AG10803 (cell line): ENCODE measurements at regions not wholly inside any gene's neighbourhood (a gene's known extent, or its start where the extent isn't known, plus 50 kb on each side); places are given as distances from the start of the nearest gene placed in this dataset.
"Not testable (repeated sequence)": the region's sequence is repeated elsewhere in the genome, so short reads cannot be mapped to it uniquely, and the experiment has no call there.

ENCODE experiments used
- DNase-seq: peaks from one replicate; pipeline ENCODE4 v3.0.0; 2010; ENCODE audit warnings: low read depth
- H3K4me3 ChIP-seq: 2 replicates; pipeline ENCODE4 v1.5.1; 2011; ENCODE audit warnings: mild to moderate bottlenecking, low read length, control low read depth
- TF ChIP-seq, protein P1 (sequence below): conservative IDR thresholded peaks from 2 replicates; pipeline ENCODE4 v1.5.1; 2011; ENCODE audit warnings: mild to moderate bottlenecking, low read length, control low read depth, inconsistent platforms

DNA sequence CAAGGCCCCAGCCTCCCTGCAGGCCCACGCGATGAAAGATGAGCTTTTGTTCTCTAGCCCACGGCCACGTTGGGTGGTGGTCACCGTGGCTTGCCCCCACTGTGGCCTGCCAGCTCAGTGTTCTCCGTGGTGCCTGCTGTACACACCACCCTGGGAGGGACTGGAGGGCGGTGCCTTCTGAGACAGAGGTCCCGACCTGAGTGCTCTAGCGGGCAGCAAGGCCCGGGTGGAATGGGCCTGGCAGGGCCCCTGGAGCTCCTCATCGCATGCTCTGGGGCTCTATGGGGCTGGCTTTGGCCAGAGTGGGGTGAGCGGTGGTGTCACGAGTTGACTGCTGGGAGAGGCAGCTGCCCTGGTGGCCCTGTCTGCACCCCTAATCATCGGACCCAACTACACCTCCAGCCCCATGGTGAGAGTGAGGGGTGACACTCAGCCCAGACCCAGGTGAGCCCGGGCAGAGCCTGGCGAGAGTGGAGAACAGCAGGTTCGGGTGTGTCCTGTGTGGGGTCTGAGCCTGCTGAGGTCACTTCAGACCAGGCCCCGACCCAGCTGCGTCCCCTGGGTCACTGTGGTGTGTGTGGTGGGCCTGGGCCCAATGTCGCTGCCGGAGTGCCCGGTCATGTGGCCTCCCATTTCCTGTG is 541.9 kb downstream of the TBC1D22A start:
- TF ChIP-seq, protein P1, sequence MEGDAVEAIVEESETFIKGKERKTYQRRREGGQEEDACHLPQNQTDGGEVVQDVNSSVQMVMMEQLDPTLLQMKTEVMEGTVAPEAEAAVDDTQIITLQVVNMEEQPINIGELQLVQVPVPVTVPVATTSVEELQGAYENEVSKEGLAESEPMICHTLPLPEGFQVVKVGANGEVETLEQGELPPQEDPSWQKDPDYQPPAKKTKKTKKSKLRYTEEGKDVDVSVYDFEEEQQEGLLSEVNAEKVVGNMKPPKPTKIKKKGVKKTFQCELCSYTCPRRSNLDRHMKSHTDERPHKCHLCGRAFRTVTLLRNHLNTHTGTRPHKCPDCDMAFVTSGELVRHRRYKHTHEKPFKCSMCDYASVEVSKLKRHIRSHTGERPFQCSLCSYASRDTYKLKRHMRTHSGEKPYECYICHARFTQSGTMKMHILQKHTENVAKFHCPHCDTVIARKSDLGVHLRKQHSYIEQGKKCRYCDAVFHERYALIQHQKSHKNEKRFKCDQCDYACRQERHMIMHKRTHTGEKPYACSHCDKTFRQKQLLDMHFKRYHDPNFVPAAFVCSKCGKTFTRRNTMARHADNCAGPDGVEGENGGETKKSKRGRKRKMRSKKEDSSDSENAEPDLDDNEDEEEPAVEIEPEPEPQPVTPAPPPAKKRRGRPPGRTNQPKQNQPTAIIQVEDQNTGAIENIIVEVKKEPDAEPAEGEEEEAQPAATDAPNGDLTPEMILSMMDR: no peak
- no peak overlapping the region for H3K4me3 ChIP-seq
- DNase-seq: no peak

DNA sequence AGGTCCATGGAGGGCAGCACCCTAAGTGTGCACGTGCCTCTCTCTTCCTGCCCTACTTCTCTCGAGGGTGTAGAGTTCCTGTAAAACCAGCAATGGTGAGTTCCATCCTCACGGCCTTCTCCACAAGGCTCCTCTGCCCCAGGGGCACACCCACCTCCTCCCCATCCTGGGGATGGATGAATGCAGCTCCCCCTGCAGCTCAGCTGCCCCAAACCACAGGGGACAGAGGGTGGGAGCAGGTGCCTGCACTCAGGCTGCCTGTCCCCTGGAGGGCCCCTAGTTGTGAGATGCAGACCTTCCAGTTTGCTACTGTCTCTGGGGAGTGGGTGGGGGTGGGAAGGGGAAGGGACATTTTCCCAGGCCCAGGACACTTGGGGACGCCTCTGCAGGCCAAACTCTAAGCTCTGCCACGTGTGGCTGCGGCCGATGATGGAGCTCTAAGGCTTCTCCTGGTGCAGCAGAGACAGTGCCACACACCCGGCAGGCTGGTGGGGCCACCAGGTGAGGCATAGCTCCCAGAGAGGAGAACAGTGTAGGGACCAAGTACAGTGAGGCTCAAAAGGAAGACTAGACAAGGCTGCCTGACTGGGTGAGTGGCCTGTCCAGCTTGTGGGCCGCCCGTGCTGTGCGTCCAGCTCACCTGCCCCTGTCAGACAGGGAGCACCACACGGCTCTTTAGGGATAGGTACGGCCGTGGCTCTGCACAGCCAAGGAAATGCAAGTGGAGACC is 540.9 kb downstream of the TBC1D22A start:
- no peak overlapping the region for H3K4me3 ChIP-seq
- no peak for DNase-seq
- TF ChIP-seq, protein P1: no peak

DNA sequence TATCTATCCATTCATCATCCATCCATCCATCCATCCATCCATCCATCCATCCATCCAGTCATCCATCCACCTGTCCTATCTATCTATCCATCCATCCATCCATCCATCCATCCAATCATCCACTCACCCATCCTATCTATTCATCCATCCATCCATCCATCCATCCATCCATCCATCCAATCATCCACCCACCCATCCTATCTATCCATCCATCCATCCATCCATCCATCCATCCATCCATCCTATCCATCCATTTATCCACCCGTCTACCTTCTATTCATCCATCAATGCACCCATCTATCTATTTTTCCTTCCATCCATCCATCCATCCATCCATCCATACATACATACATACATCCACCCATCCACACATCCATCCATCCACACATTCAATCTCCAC is 540.1 kb downstream of the TBC1D22A start:
- DNase-seq, H3K4me3 ChIP-seq: not testable (repeated sequence)

DNA sequence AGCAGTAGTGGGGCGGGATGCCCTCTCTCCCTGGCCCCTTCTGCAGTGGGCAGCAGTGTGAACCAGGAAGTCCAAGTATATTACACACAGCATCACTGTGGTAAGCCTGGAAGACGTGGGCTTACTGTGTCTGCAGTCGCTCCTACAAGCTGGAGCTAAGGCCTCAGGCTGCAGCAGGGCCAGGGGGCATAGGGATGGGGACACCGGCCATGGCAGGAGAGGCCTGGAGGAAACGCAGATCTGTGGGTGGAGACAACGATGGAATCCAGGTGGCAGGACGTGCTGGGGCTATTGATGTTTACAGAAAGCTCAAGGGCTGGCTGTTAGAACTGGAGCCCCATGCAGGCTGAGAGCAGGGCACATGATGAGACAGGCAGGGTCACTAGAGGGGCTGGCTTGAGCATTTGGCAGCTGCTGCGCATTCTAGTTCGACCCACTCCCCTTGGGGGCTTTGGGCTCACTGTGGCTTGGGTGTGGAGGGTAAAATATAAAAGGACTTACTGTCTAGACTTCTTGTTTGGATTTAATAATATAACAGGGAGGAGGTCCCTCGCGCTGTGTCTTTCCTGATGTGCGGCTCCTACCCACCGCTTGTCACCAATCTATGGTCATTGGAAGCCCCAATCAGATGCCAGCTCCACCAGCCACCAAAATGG is 539.5 kb downstream of the TBC1D22A start:
- no peak overlapping the region for H3K4me3 ChIP-seq
- TF ChIP-seq, protein P1: no peak
- no peak for DNase-seq

DNA sequence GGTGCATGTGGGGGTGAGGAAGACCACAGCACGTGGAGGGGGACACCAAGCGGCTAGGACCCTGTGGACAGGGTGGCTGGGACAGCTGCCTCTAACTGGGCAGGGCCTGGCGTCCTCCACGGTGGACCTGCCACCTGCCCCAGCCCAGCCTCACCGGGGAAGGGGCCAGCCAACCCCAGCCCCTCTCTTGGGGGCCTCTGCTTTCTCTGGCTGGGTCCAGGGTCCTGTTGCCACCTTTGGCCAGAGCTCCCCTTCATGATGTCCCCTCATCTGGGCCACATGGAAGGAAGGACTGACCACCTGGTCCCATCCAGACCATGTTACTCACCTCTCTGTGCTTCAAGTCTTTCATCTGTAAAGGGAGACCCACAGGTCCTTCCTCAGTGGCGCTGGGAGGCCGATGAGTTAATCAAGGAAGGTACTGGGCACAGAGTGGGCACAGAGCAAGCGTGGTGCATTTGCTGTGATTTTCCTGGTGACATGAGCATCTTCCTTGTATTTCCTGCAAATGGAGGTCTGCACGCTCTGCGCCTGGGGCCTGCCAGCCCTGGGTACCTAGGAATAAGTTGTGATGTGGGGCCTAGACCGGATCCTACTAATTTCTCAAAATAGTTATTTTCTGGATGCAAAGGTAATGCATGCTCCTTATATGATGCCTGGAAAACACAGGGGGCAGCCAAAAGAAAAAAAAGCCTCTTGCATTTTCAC is 538.4 kb downstream of the TBC1D22A start:
- DNase-seq: no peak
- H3K4me3 ChIP-seq: no peak overlapping the region
- TF ChIP-seq, protein P1: no peak

DNA sequence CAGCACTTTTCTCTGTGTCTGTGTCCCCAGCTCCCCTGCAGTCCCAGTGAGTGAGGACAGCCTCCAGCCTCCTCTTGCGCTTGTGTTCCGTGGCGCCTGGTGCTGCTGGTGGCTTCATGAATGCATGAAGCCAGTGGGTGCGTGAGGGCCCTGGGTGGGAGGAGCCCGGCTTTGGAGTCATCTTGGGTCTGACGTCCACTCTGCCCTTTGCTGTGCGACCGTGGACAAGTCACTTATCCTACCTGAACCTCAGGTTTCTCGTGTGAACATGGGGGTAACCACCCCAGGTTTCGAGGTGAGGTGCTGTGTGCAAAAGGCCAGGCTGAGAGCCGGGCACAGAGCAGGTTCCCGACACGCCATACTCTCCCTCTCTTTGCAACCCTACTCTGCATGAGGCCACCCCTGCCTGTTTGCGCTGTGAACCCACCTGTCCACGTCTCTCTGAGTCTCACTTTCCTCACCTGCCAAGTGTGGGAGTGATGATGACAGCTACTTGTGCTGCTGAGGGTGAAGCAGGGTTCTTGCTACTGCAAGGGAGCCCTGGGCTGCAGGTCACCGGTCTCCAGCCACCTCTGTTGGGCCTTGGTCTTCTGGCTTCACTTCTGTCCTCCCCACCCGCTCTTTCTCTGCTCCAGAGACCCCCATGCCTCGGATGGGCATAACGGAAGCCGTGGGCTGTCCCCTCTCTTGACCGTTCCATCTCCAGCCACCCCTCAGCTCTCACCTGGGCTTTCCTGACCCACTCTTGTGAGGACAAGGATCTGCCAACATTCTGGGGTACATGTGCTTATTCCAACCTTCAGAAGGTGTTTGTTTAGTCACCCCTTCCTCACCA is 537.6 kb downstream of the TBC1D22A start:
- TF ChIP-seq, protein P1: no peak
- H3K4me3 ChIP-seq: no peak overlapping the region
- no peak for DNase-seq
